ENCODE measurements at regions not wholly inside any gene's neighbourhood (a gene's known extent, or its start where the extent isn't known, plus 50 kb on each side); places are given as distances from the start of the nearest gene placed in this dataset.

- no peaks in the 10 kb centered on the region for H3K9me2 ChIP-seq (replicated peaks; ENCODE audit: low read depth, low read length)
- no peak overlapping the region for H2AFZ ChIP-seq (ENCODE audit: low read length)
- no peak overlapping the region for H3K9ac ChIP-seq (ENCODE audit: low read depth, low read length, poor library complexity, severe bottlenecking)
- H3K4me1 ChIP-seq (ENCODE audit: insufficient read depth, low read length, poor library complexity, severe bottlenecking): no peaks in the 10 kb centered on the region
- H3K9me3 ChIP-seq (ENCODE audit: insufficient read depth, low read depth, low read length): no peaks in the 10 kb centered on the region
- TF ChIP-seq EZH2phosphoT487 (IDR thresholded peaks at IDR 0.05; ENCODE audit: borderline replicate concordance) (no peak), CTCF (conservative IDR thresholded peaks at IDR 0.05; ENCODE audit: low read length) (no peak)
- H3K27me3 ChIP-seq (ENCODE audit: insufficient read depth, low read length, poor library complexity, severe bottlenecking): no peaks in the 10 kb centered on the region
- H3K79me2 ChIP-seq (ENCODE audit: insufficient read depth, low read length): no peaks in the 10 kb centered on the region
- no peaks in the 10 kb centered on the region for H3F3A ChIP-seq (ENCODE audit: low read depth)
- H3K4me2 ChIP-seq (ENCODE audit: low read depth, low read length, poor library complexity, severe bottlenecking): no peak overlapping the region
- no peak overlapping the region for H3K4me3 ChIP-seq (ENCODE audit: low read length, poor library complexity, severe bottlenecking)
- no peaks in the 10 kb centered on the region for H3K36me3 ChIP-seq (ENCODE audit: insufficient read depth, low read length)
- H4K20me1 ChIP-seq (ENCODE audit: insufficient read depth, low read length, poor library complexity, severe bottlenecking): no peaks in the 10 kb centered on the region
These were observed 961.0 kb upstream of the CDH2 start for GRCh38 chr18:29137773-29138495.

GRCh38 chr18:29123706-29124530, 947.0 kb upstream of the CDH2 start:
- Histone ChIP-seq H3K27me3 (ENCODE audit: insufficient read depth, low read length, poor library complexity, severe bottlenecking) (no peaks in the 10 kb centered on the region), H3K36me3 (ENCODE audit: insufficient read depth, low read length) (no peaks in the 10 kb centered on the region), H3K79me2 (ENCODE audit: insufficient read depth, low read length) (no peaks in the 10 kb centered on the region), H3K4me3 (ENCODE audit: low read length, poor library complexity, severe bottlenecking) (no peak overlapping the region), H3K9ac (ENCODE audit: low read depth, low read length, poor library complexity, severe bottlenecking) (no peak overlapping the region), H4K20me1 (ENCODE audit: insufficient read depth, low read length, poor library complexity, severe bottlenecking) (no peaks in the 10 kb centered on the region), H2AFZ (ENCODE audit: low read length) (no peak overlapping the region), H3K4me1 (ENCODE audit: insufficient read depth, low read length, poor library complexity, severe bottlenecking) (no peaks in the 10 kb centered on the region), H3F3A (ENCODE audit: low read depth) (no peaks in the 10 kb centered on the region), H3K9me2 (replicated peaks; ENCODE audit: low read depth, low read length) (no peaks in the 10 kb centered on the region; the same call in 1 of the 2 replicates), H3K9me3 (ENCODE audit: insufficient read depth, low read depth, low read length) (no peaks in the 10 kb centered on the region), H3K4me2 (ENCODE audit: low read depth, low read length, poor library complexity, severe bottlenecking) (no peak overlapping the region)
- TF ChIP-seq EZH2phosphoT487 (IDR thresholded peaks at IDR 0.05; ENCODE audit: borderline replicate concordance) (no peak), CTCF (conservative IDR thresholded peaks at IDR 0.05; ENCODE audit: low read length) (no peak)

- Histone ChIP-seq H3K4me3 (ENCODE audit: low read length, poor library complexity, severe bottlenecking) (no peak overlapping the region), H2AFZ (ENCODE audit: low read length) (no peak overlapping the region), H3K9me3 (ENCODE audit: insufficient read depth, low read depth, low read length) (no peaks in the 10 kb centered on the region), H3F3A (ENCODE audit: low read depth) (no peaks in the 10 kb centered on the region), H3K27me3 (ENCODE audit: insufficient read depth, low read length, poor library complexity, severe bottlenecking) (no peaks in the 10 kb centered on the region), H3K9ac (ENCODE audit: low read depth, low read length, poor library complexity, severe bottlenecking) (no peak overlapping the region), H4K20me1 (ENCODE audit: insufficient read depth, low read length, poor library complexity, severe bottlenecking) (no peaks in the 10 kb centered on the region), H3K79me2 (ENCODE audit: insufficient read depth, low read length) (no peaks in the 10 kb centered on the region), H3K4me2 (ENCODE audit: low read depth, low read length, poor library complexity, severe bottlenecking) (no peak overlapping the region), H3K4me1 (ENCODE audit: insufficient read depth, low read length, poor library complexity, severe bottlenecking) (no peaks in the 10 kb centered on the region), H3K9me2 (replicated peaks; ENCODE audit: low read depth, low read length) (no peaks in the 10 kb centered on the region), H3K36me3 (ENCODE audit: insufficient read depth, low read length) (no peaks in the 10 kb centered on the region)
- no peak for TF ChIP-seq CTCF (conservative IDR thresholded peaks at IDR 0.05; ENCODE audit: low read length)
- no peak for TF ChIP-seq EZH2phosphoT487 (IDR thresholded peaks at IDR 0.05; ENCODE audit: borderline replicate concordance)
These were observed 927.7 kb upstream of the CDH2 start for GRCh38 chr18:29104671-29105070.
